ENCODE measurements at regions not wholly inside any gene's neighbourhood (a gene's known extent, or its start where the extent isn't known, plus 50 kb on each side); places are given as distances from the start of the nearest gene placed in this dataset.

DNA sequence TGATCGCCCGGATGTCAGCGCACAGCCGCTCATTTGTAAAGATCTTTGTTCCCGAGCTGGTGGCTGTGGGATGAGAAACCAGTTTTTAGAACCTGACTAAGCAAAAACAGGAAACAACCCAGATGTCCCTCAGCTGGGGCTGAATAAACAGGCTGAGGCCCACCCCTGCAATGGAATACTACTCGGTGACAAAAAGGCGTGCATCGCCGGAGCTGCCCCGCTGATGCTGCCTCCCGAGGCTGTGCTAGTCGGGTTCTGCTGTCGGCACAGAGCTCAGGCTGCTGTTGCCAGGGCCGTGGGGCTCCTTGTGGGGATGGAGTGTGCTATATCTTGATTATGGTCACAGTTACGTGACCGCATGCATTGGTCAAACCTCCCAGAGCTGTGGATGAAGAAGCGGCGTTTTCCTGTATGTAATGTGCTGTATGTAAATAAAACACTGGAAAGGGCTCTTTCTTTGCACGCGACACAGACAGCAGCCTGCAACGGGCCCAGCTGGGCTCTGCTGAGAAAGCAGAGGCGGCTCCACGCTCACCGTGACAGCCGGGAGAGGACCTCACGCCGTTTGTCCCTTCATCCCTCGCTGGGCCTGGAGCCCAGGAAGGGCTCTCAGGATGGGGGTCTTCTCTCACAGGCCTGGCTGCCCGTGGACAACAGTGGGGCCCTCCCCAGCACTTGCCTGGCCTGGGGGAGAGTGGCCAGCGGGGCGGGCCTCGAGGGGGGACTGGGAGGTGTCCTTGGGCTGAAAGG lies 51.5 kb upstream of the RNU6ATAC start:
- TF ChIP-seq, protein P1, sequence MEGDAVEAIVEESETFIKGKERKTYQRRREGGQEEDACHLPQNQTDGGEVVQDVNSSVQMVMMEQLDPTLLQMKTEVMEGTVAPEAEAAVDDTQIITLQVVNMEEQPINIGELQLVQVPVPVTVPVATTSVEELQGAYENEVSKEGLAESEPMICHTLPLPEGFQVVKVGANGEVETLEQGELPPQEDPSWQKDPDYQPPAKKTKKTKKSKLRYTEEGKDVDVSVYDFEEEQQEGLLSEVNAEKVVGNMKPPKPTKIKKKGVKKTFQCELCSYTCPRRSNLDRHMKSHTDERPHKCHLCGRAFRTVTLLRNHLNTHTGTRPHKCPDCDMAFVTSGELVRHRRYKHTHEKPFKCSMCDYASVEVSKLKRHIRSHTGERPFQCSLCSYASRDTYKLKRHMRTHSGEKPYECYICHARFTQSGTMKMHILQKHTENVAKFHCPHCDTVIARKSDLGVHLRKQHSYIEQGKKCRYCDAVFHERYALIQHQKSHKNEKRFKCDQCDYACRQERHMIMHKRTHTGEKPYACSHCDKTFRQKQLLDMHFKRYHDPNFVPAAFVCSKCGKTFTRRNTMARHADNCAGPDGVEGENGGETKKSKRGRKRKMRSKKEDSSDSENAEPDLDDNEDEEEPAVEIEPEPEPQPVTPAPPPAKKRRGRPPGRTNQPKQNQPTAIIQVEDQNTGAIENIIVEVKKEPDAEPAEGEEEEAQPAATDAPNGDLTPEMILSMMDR (IDR thresholded peaks at IDR 0.05) = no peak
- no peak for TF ChIP-seq POLR2A (IDR thresholded peaks at IDR 0.05)
